Psoas muscle (tissue), 7 donors: ENCODE measurements at regions not wholly inside any gene's neighbourhood (a gene's known extent, or its start where the extent isn't known, plus 50 kb on each side); places are given as distances from the start of the nearest gene placed in this dataset.
"Not testable (repeated sequence)": the region's sequence is repeated elsewhere in the genome, so short reads cannot be mapped to it uniquely, and the experiment has no call there.

ENCODE experiments used
- ATAC-seq, 4 donors: fragments of 200-7000 bp; cut with Tn5 transposase; one replicate each; pipeline ENCODE4 v1.9.1; 2020; ENCODE audit warnings: moderate library complexity in 3 of 4, mild to moderate bottlenecking in 2 of 4
- DNase-seq, 2 donors: peaks; one replicate each; pipeline ENCODE4 v3.0.0-alpha.2; 2020
- H3K27ac ChIP-seq: fragments of 200-600 bp; one replicate; pipeline ENCODE4 v1.8.0; 2022
- H3K27me3 ChIP-seq, 3 donors: fragments of 200-600 bp in 1 of 3; one replicate each; pipeline versions ENCODE4 v1.6.1 to v1.8.0; 2013 to 2022; ENCODE audit warnings: low read length in 2 of 3, mild to moderate bottlenecking in 2 of 3, moderate library complexity in 1 of 3; ENCODE audit not compliant: insufficient read depth in 3 of 3
- H3K36me3 ChIP-seq, 2 donors: fragments of 200-600 bp in 1 of 2; one replicate each; pipeline versions ENCODE4 v1.6.1 to v1.8.0; 2013 to 2022; ENCODE audit warnings: low read depth in 1 of 2, mild to moderate bottlenecking in 1 of 2, moderate library complexity in 1 of 2; ENCODE audit not compliant: insufficient read depth in 1 of 2
- H3K4me1 ChIP-seq: fragments of 200-600 bp; one replicate; pipeline ENCODE4 v1.8.0; 2022
- H3K4me3 ChIP-seq: fragments of 200-600 bp; one replicate; pipeline ENCODE4 v1.8.0; 2022; ENCODE audit warnings: mild to moderate bottlenecking
- H3K9me3 ChIP-seq: fragments of 200-600 bp; one replicate; pipeline ENCODE4 v1.8.0; 2022
- CTCF ChIP-seq: fragments of 200-600 bp; IDR thresholded peaks from one replicate; pipeline ENCODE4 v1.8.0; 2022; ENCODE audit warnings: antibody characterized with exemption
- WGBS, 3 donors: extraction: QIAGEN DNeasy Blood & Tissue Kit; methylation state at CpG; one replicate each; pipeline versions ENCODE4 v1.1.6 to v1.1.7; 2013; 5-methylcytosine and 5-hydroxymethylcytosine counted together
- intact Hi-C, 2 donors: fragments of 100-400 bp; cut with DNase I; formaldehyde crosslinking; loops; one replicate each; pipeline versions ENCODE4 v1.11.0 to v1.14.2; 2022
- donor health status: healthy with polysubstance abuse.
- donor health status: DM: no; HTN: no; CAD: no; lungs with moderate emphysema.
- donor health status: Bipolar disorder and iron deficiency.
- donor health status: healthy.
- donor health status: DM: yes; HTN: yes; CAD: no.
- donor health status: DM: no; HTN: no; CAD: no.
- donor health status: DM: yes; HTN: yes; CAD: no.

- H3K36me3 ChIP-seq, result no peaks in the 10 kb centered on the region
- no peaks in the 10 kb centered on the region for H3K9me3 ChIP-seq
- intact Hi-C loops, result no loop called here
- DNase-seq (no peak), ATAC-seq (no peak)
- no peak overlapping the region for H3K4me3 ChIP-seq
- no peak for TF ChIP-seq CTCF
- 96 to 100% (median 96%) methylated on average over 1 of the region's 1 CpG for WGBS, 3 donors
- H3K4me1 ChIP-seq, result peaks cover 3% of the 10 kb centered on the region
- no peaks in the 10 kb centered on the region for H3K27me3 ChIP-seq
- H3K27ac ChIP-seq, result no peak overlapping the region
Measured at GRCh38 chr3:15940641-15941040, 142.9 kb upstream of the ANKRD28 start.

- H3K27ac ChIP-seq, intact Hi-C loops, ATAC-seq, H3K4me3 ChIP-seq, H3K4me1 ChIP-seq, DNase-seq, H3K27me3 ChIP-seq, H3K9me3 ChIP-seq, H3K36me3 ChIP-seq: not testable (repeated sequence)
- WGBS, 3 donors, result 81 to 93% (median 84%) methylated on average over 2 of the region's 2 CpGs
Measured at GRCh38 chr3:15941457-15941856, 143.7 kb upstream of the ANKRD28 start.

- peaks cover 3% of the 10 kb centered on the region for H3K4me1 ChIP-seq
- no peaks in the 10 kb centered on the region for H3K9me3 ChIP-seq
- H3K4me3 ChIP-seq, result no peak overlapping the region
- no peak overlapping the region for H3K27ac ChIP-seq
- no peaks in the 10 kb centered on the region for H3K36me3 ChIP-seq
- no peaks in the 10 kb centered on the region for H3K27me3 ChIP-seq
- no peak for TF ChIP-seq CTCF
- intact Hi-C loops, result no loop called here
- 90 to 93% (median 92%) methylated on average over 1 of the region's 1 CpG for whole genome bisulfite sequencing, 3 donors
- ATAC-seq, result no peak
- no peak for DNase-seq
Measured at GRCh38 chr3:15941958-15942357, 144.2 kb upstream of the ANKRD28 start.

- H3K27ac ChIP-seq, result no peak overlapping the region
- no peak overlapping the region for H3K4me3 ChIP-seq
- DNase-seq (no peak), ATAC-seq (no peak)
- no peaks in the 10 kb centered on the region for H3K27me3 ChIP-seq
- no peak for TF ChIP-seq CTCF
- no peaks in the 10 kb centered on the region for H3K9me3 ChIP-seq
- no peaks in the 10 kb centered on the region for H3K36me3 ChIP-seq
- H3K4me1 ChIP-seq, result peaks cover 3% of the 10 kb centered on the region
- intact Hi-C loops, result no loop called here
Measured at GRCh38 chr3:15942462-15942861, 144.7 kb upstream of the ANKRD28 start.

- DNase-seq (no peak), ATAC-seq (no peak)
- Histone ChIP-seq H3K27ac (no peak overlapping the region), H3K4me3 (no peak overlapping the region), H3K4me1 (peaks cover 3% of the 10 kb centered on the region), H3K27me3 (no peaks in the 10 kb centered on the region), H3K9me3 (no peaks in the 10 kb centered on the region), H3K36me3 (no peaks in the 10 kb centered on the region)
- intact Hi-C loops, result no loop called here
- WGBS, 3 donors, result 98 to 100% (median 100%) methylated on average over 2 of the region's 2 CpGs
- TF ChIP-seq CTCF, result no peak
Measured at GRCh38 chr3:15942936-15943335, 145.2 kb upstream of the ANKRD28 start.
